ENCODE measurements at regions not wholly inside any gene's neighbourhood (a gene's known extent, or its start where the extent isn't known, plus 50 kb on each side); places are given as distances from the start of the nearest gene placed in this dataset.
"Not testable (repeated sequence)": the region's sequence is repeated elsewhere in the genome, so short reads cannot be mapped to it uniquely, and the experiment has no call there.

GRCh38 chr1:229012823-229013222 is 258.1 kb upstream of the RAB4A start:
- TF ChIP-seq, protein P1, sequence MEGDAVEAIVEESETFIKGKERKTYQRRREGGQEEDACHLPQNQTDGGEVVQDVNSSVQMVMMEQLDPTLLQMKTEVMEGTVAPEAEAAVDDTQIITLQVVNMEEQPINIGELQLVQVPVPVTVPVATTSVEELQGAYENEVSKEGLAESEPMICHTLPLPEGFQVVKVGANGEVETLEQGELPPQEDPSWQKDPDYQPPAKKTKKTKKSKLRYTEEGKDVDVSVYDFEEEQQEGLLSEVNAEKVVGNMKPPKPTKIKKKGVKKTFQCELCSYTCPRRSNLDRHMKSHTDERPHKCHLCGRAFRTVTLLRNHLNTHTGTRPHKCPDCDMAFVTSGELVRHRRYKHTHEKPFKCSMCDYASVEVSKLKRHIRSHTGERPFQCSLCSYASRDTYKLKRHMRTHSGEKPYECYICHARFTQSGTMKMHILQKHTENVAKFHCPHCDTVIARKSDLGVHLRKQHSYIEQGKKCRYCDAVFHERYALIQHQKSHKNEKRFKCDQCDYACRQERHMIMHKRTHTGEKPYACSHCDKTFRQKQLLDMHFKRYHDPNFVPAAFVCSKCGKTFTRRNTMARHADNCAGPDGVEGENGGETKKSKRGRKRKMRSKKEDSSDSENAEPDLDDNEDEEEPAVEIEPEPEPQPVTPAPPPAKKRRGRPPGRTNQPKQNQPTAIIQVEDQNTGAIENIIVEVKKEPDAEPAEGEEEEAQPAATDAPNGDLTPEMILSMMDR (conservative IDR thresholded peaks at IDR 0.05) = no peak
- no peak overlapping the region for H3K27ac ChIP-seq

- TF ChIP-seq, protein P1 (conservative IDR thresholded peaks at IDR 0.05) = no peak
- H3K27ac ChIP-seq = no peak overlapping the region
Observed at GRCh38 chr1:229013981-229014380, 256.9 kb upstream of the RAB4A start.

- no peak overlapping the region for H3K27ac ChIP-seq
- TF ChIP-seq, protein P1 (conservative IDR thresholded peaks at IDR 0.05) = no peak
Observed at GRCh38 chr1:229015806-229016205, 255.1 kb upstream of the RAB4A start.

- no peak overlapping the region for H3K27ac ChIP-seq
- TF ChIP-seq, protein P1 (conservative IDR thresholded peaks at IDR 0.05) = no peak
Observed at GRCh38 chr1:229017091-229017490, 253.8 kb upstream of the RAB4A start.

- no peak overlapping the region for H3K27ac ChIP-seq
- TF ChIP-seq, protein P1 (conservative IDR thresholded peaks at IDR 0.05) = no peak
Observed at GRCh38 chr1:229018674-229019295, 252.1 kb upstream of the RAB4A start.

DNA sequence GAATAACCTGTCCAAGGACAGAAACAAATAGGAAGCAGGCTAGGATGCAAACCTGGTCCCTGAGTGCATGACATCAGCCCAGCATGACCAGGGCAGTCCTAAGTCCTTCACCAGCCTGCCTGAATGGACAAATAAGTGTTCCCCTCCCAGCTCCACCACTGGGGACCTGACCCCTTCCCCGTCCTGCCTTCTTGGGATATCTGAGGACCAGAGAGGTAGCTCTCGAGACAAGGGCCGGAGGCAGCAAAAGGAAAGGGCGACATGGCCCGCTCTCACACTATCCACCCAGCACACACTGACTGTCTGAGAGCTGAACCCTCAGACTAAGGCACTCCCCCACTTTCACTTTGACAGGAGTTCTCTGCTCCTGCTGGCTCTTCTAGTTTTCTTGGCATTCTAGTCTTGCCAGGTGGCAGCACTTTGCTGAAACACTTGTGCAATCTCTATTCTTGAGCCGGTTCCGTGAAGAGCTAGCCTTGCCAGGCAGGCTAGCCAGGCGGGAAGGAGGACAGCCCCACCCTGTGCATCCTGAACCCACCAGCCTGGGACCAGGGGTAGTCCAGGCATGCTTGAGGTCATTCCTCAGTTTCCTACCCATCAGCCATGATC is 251.1 kb upstream of the RAB4A start:
- H3K27ac ChIP-seq = no peak overlapping the region
- TF ChIP-seq, protein P1 (conservative IDR thresholded peaks at IDR 0.05) = no peak

- H3K27ac ChIP-seq = not testable (repeated sequence)
Observed at GRCh38 chr1:229021034-229021433, 249.9 kb upstream of the RAB4A start.

DNA sequence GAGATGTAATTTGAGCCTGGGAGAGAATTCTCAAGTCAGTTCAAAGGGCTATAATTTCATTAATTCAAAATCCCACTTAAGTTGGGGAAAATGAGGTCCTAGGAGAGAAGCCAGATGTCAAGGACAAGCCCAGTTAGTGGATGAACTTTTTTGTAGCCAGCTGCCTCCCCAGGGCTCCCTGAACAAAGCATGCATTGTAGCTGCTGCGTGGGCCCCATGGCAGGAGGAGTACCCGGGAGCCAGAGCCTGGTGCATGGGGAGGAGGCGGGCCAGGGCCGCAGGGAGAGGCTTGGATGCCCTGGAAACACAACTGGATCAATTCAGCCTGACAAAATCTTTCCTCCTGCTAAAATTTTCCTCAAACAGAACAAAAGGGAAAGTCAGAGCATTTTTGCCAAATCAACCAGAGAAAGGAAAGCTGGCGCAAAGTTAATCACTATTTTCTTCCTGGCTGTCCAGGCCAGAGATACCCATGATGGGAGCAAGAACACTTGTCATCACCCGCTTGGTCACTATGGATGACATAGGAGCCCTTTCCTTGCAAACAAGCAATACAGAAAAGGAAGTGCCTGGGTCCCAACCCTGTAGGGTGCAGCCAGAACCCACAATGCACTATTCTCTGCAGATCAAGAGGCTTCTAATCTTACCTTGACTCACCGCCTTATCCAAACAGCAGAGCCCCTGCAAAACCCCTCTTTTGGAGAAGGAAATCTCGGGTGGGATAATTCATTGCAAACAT is 248.1 kb upstream of the RAB4A start:
- TF ChIP-seq, protein P1 (conservative IDR thresholded peaks at IDR 0.05) = no peak
- no peak overlapping the region for H3K27ac ChIP-seq
